ENCODE measurements at regions not wholly inside any gene's neighbourhood (a gene's known extent, or its start where the extent isn't known, plus 50 kb on each side); places are given as distances from the start of the nearest gene placed in this dataset.

GRCh38 chr10:83425306-83425705 lies 714.0 kb upstream of the GHITM start (continued):
- TF ChIP-seq ZBTB33 (IDR thresholded peaks at IDR 0.05; ENCODE audit: extremely low read depth, insufficient replicate concordance, low read length): no peak

GRCh38 chr10:83427101-83427500 lies 712.2 kb upstream of the GHITM start:
- ChIA-PET CTCF (no interaction called here), RAD21 (ENCODE audit: low non-redundant PET in 1 of 2, low total read pairs in 2 of 2, uncharacterized antibody in 2 of 2, unreplicated experiment in 2 of 2) (no interaction called here), POLR2A (no interaction called here)
- H3K4me3 ChIP-seq (replicated peaks in 1 of 2; ENCODE audit: low read depth in 1 of 2, low read length in 2 of 2): no peak overlapping the region
- H3K4me1 ChIP-seq (ENCODE audit: control insufficient read depth in 1 of 2, insufficient read depth in 2 of 2, low read length in 2 of 2): no peaks in the 10 kb centered on the region
- H3K4me2 ChIP-seq (ENCODE audit: low read length): no peak overlapping the region
- BruUV-seq (replicated peaks): no TSS peak
- no peak overlapping the region for H2AFZ ChIP-seq (ENCODE audit: low read depth, low read length, poor library complexity, severe bottlenecking)
- H3K9me3 ChIP-seq (ENCODE audit: control insufficient read depth in 1 of 2, insufficient read depth in 1 of 2, low read depth in 1 of 2, low read length in 2 of 2): peaks cover 4 to 19% of the 10 kb centered on the region in 2 experiments; a peak in 2 of 4 replicates
- no peaks in the 10 kb centered on the region for H3K9me2 ChIP-seq (ENCODE audit: insufficient read depth)
- DNase-seq (ENCODE audit: low read depth, low spot score) (no peak), ATAC-seq (no peak)
- H3K9ac ChIP-seq (ENCODE audit: low read length): no peak overlapping the region
- H3K27ac ChIP-seq (ENCODE audit: low read depth, low read length): no peak overlapping the region
- H3K79me2 ChIP-seq (ENCODE audit: insufficient read depth, low read length): no peaks in the 10 kb centered on the region
- TF ChIP-seq ELF1 (IDR thresholded peaks at IDR 0.05; ENCODE audit: borderline replicate concordance, low read depth) (no peak), CEBPB (IDR thresholded peaks at IDR 0.05; ENCODE audit: low read depth) (no peak), ZNF274 (IDR thresholded peaks at IDR 0.05; ENCODE audit: low read depth, low read length) (no peak), CBX3 (IDR thresholded peaks at IDR 0.05; ENCODE audit: low read depth) (no peak), MAX (IDR thresholded peaks at IDR 0.05) (no peak), YY1 (IDR thresholded peaks at IDR 0.05; ENCODE audit: extremely low read depth, insufficient replicate concordance, low read depth, low read length) (no peak), SRF (IDR thresholded peaks at IDR 0.05; ENCODE audit: low read depth) (no peak), CTCF (IDR thresholded peaks at IDR 0.05 in 2 of 3, conservative IDR thresholded peaks at IDR 0.05 in 1 of 3; ENCODE audit: borderline replicate concordance in 1 of 3, insufficient read depth in 1 of 3, low read depth in 2 of 3, low read length in 2 of 3) (no peak), RAD21 (IDR thresholded peaks at IDR 0.05; ENCODE audit: low read depth) (no peak), SIN3A (IDR thresholded peaks at IDR 0.05; ENCODE audit: low read depth) (no peak), EZH2 (IDR thresholded peaks at IDR 0.05) (no peak), FOSL1 (IDR thresholded peaks at IDR 0.05; ENCODE audit: low read depth) (no peak), POLR2A (IDR thresholded peaks at IDR 0.05; ENCODE audit: borderline replicate concordance, extremely low read depth, insufficient read depth, insufficient read length) (no peak), ATF3 (IDR thresholded peaks at IDR 0.05) (no peak), EZH2phosphoT487 (IDR thresholded peaks at IDR 0.05; ENCODE audit: borderline replicate concordance) (no peak), SP1 (IDR thresholded peaks at IDR 0.05; ENCODE audit: low read depth) (no peak), TCF7L2 (IDR thresholded peaks at IDR 0.05; ENCODE audit: borderline replicate concordance, extremely low read depth, insufficient read depth, insufficient read length) (no peak), EGR1 (IDR thresholded peaks at IDR 0.05; ENCODE audit: low read depth) (no peak), ZBTB33 (IDR thresholded peaks at IDR 0.05; ENCODE audit: extremely low read depth, insufficient replicate concordance, low read length) (no peak)
- H4K20me1 ChIP-seq (ENCODE audit: insufficient read depth): no peaks in the 10 kb centered on the region
- intact Hi-C loops (cut with micrococcal nuclease): no loop called here
- H3K36me3 ChIP-seq (ENCODE audit: control insufficient read depth in 1 of 2, insufficient read depth in 2 of 2, low read length in 2 of 2): no peaks in the 10 kb centered on the region; a peak in 1 of 4 replicates
- H3K27me3 ChIP-seq (ENCODE audit: insufficient read depth, low read length): no peaks in the 10 kb centered on the region

Measured in HCT116 (cell line).